HG03520 (cell line): ENCODE measurements at regions not wholly inside any gene's neighbourhood (a gene's known extent, or its start where the extent isn't known, plus 50 kb on each side); places are given as distances from the start of the nearest gene placed in this dataset.
"Not testable (repeated sequence)": the region's sequence is repeated elsewhere in the genome, so short reads cannot be mapped to it uniquely, and the experiment has no call there.

Experiments used
- ATAC-seq: cut with Tn5 transposase; IDR thresholded peaks from one replicate; pipeline ENCODE4 v1.9.1; 2021; ENCODE audit warnings: mild to moderate bottlenecking, moderate library complexity; ENCODE audit not compliant: unreplicated experiment

GRCh38 chrX:65610481-65610880 is 57.0 kb upstream of the MSN start:
- no peak for ATAC-seq

DNA sequence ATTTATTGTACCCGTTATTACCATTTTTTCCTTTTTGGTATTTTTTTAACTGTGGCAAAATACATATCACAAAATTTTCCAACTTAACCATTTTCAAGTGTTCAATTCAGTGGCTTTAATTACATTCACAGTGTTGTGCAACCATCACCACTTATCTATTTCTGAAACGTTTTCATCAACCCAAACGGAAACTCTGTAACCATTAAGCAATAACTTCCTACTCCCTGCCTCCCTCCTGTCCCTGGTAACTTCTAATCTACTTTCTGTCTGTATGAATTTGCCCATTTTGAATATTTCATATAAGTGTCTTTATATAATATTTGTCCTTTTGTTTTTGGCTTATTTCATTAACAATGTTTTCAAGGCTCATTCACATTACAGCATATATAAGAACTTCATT is 57.4 kb upstream of the MSN start:
- no peak for ATAC-seq

- no peak for ATAC-seq
Observed at GRCh38 chrX:65609237-65609636, 58.2 kb upstream of the MSN start.

DNA sequence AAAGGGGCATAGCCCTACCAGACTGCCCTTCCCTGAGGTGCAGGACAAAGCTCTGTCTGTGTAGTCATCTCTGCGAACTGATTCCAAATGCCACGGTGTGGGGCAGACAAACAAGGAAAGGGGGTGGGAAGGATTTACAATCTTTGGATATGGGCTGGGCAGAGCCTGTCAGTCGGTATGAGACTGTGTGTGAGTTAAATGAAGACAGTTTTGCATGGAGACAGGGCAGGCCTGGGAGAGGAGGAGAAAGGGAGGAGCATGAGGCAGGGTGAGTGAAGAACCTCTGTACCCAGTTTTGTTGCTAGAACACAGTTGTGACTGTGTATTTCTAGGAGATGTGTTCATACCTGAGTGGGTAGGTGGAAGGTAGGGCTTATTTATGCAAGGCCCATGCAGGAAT is 59.4 kb upstream of the MSN start:
- ATAC-seq = no peak

DNA sequence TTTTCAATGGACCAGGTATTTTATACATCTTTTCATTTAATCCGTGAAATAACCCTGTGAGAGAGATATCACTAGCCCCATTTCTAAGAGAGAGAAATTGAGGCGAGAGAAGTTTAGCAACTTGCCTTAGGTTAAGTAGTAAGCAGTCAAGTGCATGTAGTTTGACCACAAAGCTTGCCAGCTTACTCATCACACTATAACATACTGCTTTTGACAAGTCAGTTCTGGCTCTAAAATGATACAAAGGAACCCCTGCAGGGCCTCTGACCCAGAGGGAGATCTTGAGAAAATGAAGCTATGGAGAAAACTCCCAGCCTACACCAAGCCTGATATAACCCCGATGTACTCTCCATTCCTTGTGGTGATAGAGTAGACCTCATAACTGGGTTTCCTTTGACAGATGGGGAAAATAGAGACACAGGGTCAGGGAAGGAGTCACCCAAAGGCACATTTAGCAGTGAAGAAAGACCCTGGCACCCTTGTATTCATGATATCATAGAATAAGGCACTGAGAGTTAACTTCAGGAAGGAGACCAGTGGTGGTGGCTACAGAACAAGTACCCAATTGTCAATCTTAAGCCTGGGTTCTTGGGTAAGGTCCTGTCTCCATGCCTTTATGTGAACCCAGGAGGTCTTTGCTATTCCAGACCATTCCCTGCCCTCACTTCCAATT is 60.2 kb upstream of the MSN start:
- peak; percentile 61 for ATAC-seq

DNA sequence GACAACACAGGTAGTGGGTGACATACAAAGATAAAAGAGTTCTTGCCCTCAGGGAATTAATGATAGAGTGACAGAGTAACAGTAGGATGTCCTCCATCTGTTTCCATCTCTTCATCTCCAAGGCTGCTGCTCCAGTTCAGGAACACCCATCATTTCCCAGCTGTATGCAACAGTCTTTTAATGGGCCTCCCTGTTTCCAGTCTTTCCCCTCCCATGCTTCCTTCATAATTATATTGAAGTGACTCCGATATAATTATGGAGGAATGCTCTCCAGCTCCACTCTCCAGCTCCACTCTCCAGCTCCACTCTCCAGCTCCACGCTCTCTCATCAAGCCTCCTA is 65.3 kb upstream of the MSN start:
- ATAC-seq = no peak

DNA sequence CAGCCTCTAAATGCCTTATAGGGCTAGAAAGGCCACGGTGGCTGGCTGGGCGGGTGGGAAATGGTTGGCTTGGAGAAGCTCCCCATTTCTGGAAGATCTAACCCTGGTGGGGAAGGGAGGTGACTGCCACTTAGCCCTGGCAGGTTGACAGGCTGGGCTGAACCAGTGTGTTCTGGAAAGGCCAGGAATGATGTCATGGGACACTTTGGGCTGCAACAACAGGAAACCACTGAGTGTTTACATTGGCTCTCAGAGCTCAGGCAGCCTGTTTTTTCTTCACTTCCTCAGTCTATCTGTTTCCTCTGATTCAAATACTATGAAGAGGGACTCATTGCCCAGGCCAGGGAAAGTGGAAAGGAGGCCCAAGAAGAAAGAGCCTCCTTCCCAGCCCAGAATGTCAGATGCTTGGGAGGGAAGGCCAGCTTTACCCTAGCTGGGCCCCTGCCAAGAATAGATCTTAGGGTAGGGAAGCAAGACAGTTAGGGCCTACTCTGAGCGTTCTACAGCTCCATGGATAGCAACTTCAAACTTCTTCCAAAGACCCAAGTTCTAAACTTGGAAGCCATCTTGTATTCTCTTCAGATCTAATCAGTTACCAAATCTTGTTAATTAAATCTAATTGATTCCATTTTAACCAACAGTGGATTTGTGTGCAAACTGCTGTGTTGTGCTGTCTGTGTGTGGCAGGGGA is 65.8 kb upstream of the MSN start:
- no peak for ATAC-seq

- ATAC-seq = no peak
Observed at GRCh38 chrX:65601126-65601525, 66.3 kb upstream of the MSN start.

GRCh38 chrX:65600106-65600505 is 65.5 kb upstream of the LAS1L start:
- ATAC-seq = no peak

- ATAC-seq = no peak
Observed at GRCh38 chrX:65598559-65599147, 64.1 kb upstream of the LAS1L start.

GRCh38 chrX:65596270-65597034 is 61.9 kb upstream of the LAS1L start:
- peak; percentile 54 for ATAC-seq

- ATAC-seq = peak; percentile 77
Observed at GRCh38 chrX:65595460-65595876, 60.9 kb upstream of the LAS1L start.

DNA sequence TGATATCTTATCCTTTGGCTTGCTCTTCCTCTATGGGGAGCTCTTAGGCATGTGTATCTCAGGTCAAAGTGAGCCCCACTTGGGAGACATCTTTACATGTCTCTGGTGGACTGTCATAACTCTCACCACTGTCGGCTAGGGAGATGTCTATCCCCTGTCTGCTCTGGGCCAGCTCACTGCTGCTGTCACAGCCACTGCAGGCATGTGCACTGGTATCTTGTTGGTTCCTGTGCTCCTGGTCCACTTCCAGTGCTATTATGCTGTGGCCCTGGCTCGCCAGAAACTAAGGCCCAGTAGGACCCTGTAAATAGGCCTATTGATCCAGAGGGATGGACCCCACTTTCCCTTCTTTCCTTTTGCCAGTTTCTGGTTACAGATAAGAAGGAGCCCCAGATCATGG is 56.6 kb upstream of the LAS1L start:
- no peak for ATAC-seq

DNA sequence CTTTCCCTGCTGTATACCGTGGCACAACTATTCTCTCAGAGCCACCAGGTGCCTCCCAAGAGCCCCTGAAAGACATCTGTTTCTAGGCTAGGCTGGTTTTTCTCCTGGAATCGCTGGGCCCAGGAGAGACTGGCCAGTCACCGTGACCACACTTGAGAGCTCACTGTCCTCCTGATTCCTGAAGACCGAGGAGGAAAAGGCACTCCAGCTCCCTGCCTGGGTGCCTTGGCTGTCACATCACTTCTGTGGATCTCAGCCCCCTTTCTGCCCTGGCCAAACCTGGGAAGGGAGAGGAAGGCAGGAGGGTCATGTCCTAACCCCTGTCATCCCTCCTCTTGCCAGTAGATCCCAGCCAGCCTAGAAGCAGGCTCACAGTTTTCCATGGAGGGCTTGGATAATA is 54.7 kb upstream of the LAS1L start:
- no peak for ATAC-seq

DNA sequence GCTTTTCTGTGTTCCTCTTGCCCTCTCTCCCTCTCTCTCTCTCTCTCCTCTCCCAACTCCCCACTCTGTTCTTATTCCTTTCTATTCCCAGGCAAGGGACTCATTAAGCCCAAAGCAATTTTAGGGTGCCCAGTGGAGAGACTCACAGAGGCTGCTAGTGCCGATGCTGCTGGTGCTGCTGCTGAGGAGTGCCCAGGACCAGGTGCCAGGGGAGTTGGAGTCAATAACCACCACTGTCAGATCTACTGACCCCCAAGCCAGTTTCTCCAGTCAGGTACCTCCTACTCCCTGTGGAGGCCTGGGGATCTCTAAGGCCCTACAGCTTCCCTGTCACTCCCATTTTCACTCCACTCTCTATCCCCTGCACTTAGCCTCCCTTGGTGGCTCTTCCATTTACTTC is 54.2 kb upstream of the LAS1L start:
- ATAC-seq = no peak

DNA sequence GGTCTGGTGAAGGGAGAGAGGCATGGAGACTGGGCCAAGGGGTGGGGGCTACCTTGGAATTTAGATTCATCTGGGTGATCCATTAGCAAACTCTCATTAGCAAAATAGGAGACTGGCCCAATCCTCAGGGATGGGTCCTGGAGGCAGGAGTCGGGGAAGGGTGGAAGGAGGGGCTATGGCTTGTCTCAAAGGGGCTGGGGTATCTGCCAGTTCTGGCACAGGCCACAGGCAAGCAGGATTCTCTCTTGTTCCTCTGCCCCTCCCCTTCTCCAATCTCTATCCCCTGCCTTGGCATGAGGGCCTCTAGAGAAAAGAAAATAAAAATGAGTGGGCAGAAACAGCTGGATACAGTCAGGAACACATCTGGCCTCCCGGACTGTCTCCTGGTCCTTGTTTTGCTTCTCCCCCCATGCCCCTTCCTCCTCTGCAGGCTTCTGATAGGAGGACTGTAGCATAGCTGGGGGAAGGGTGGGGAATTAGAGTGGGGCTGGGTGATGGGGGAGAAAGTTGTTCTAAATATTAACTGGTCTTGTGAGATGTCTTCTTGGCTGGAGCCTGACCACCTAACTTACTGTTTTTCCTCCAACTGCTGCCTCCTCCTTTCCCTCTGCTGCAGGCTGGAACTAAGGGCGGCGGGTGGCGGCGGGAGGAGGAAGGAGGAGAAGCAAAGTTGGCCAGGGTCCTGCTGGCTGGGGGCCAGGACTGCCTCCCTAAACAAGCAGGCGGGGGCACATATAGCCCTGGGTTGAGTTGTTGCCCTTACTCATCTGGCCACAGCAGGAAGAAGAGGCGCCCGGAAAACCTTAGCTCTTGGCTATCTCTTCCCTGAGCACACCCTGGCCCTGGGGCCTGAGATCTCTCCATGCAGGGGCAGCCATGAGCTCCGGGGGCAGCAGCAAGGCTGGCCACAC is 53.3 kb upstream of the LAS1L start:
- no peak for ATAC-seq

DNA sequence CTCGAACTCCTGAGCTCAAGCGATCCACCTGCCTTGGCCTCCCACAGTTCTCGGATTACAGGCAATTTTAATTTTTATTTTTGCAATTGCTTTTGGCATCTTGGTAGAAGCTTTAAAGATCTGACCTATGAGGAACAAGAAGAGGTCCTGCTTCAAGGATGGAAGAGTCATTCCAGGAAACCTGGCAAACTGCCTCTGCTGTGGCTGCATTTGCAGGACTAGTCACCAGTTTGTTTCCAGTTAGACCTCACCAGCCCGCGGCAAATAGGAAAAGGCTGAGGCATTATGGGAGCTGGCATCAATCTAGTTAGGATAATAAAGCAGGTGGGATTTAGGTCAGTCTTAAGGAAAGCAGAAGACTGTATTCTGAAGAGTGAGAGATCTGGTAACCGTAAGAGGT is 51.9 kb upstream of the LAS1L start:
- ATAC-seq = no peak

DNA sequence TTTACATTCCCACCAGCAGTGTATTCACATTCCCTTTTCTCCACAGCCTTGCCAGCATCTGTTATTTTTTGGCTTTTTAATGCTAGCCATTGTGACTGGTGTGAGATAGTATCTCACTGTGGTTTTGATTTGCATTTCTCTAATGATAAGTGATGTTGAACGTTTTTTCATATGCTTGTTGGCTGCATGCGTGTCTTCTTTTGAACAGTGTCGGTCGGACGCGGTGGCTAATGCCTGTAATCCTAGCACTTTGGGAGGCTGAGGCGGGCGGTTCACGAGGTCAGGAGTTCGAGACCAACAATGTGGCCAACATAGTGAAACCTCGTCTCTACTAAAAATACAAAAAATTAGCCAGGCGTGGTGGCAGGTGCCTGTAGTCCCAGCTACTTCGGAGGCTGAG is 50.6 kb upstream of the LAS1L start:
- not testable (repeated sequence) for ATAC-seq
